ENCODE measurements at regions not wholly inside any gene's neighbourhood (a gene's known extent, or its start where the extent isn't known, plus 50 kb on each side); places are given as distances from the start of the nearest gene placed in this dataset.

GRCh38 chr9:26729187-26729586 lies 163.4 kb downstream of the CAAP1 start:
- no peak for TF ChIP-seq CTCF (IDR thresholded peaks at IDR 0.05)
- TF ChIP-seq NRF1 (IDR thresholded peaks at IDR 0.05; ENCODE audit: low read depth, low read length) = no peak
- TF ChIP-seq MAX (IDR thresholded peaks at IDR 0.05; ENCODE audit: low read depth) = no peak
- no peak for TF ChIP-seq RAD21 (IDR thresholded peaks at IDR 0.05; ENCODE audit: low read length)
- TF ChIP-seq REST (IDR thresholded peaks at IDR 0.05; ENCODE audit: low read depth, low read length) = no peak
- TF ChIP-seq ELF1 (IDR thresholded peaks at IDR 0.05) = no peak
- no peak for TF ChIP-seq SIN3A (IDR thresholded peaks at IDR 0.05; ENCODE audit: borderline replicate concordance, low read depth, low read length)
- no peak for TF ChIP-seq POLR2AphosphoS5 (IDR thresholded peaks at IDR 0.05; ENCODE audit: low read depth, low read length)
- TF ChIP-seq TAF1 (IDR thresholded peaks at IDR 0.05; ENCODE audit: borderline replicate concordance, low read depth, low read length) = no peak
- no peak for TF ChIP-seq ZBTB33 (IDR thresholded peaks at IDR 0.05; ENCODE audit: borderline replicate concordance, low read depth)

All from SK-N-SH (cell line).